ENCODE measurements at regions not wholly inside any gene's neighbourhood (a gene's known extent, or its start where the extent isn't known, plus 50 kb on each side); places are given as distances from the start of the nearest gene placed in this dataset.

DNA sequence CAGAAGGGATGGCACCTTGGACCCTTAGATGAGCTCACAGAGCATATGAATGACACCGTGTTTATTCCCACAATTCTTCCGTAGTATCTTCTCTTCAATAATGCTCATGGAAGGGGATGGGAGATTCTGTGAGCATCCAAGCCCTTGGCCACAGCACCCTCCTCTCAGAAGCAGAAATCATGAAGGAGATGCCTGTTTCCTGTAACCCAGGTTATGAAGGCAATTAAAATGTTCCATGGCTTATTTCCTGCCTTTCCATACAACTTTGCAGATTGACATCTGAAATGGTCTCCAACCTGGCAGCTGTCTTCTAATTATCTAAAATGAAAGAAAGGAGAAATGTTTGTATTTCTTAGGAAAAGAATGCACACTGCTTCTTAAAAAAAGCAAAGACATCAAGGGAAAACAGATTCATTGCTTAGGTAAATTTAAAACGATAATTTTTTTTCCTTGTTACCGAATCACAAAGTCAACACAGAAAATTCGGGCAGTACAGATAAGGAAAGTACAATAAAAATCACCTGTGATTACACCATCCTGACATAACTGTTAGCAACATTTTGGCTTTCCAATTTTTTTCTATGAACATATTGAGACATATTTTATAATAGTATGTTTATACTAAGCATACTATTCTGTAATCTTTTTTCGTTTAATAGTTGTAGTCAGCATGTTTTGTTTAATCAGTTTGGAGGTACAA lies 128.5 kb downstream of the SQOR start (continued):
- no peak for TF ChIP-seq SMAD5 (IDR thresholded peaks at IDR 0.05; ENCODE audit: low read depth)
- TF ChIP-seq TCF12 (IDR thresholded peaks at IDR 0.05; ENCODE audit: low read depth, low read length), result no peak
- TF ChIP-seq, protein P1, sequence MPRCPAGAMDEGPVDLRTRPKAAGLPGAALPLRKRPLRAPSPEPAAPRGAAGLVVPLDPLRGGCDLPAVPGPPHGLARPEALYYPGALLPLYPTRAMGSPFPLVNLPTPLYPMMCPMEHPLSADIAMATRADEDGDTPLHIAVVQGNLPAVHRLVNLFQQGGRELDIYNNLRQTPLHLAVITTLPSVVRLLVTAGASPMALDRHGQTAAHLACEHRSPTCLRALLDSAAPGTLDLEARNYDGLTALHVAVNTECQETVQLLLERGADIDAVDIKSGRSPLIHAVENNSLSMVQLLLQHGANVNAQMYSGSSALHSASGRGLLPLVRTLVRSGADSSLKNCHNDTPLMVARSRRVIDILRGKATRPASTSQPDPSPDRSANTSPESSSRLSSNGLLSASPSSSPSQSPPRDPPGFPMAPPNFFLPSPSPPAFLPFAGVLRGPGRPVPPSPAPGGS (IDR thresholded peaks at IDR 0.05; ENCODE audit: borderline replicate concordance, insufficient read depth, low read depth, low read length, poor library complexity, severe bottlenecking), result no peak
- no peak for TF ChIP-seq ZNF217 (IDR thresholded peaks at IDR 0.05)
- TF ChIP-seq, protein P2, sequence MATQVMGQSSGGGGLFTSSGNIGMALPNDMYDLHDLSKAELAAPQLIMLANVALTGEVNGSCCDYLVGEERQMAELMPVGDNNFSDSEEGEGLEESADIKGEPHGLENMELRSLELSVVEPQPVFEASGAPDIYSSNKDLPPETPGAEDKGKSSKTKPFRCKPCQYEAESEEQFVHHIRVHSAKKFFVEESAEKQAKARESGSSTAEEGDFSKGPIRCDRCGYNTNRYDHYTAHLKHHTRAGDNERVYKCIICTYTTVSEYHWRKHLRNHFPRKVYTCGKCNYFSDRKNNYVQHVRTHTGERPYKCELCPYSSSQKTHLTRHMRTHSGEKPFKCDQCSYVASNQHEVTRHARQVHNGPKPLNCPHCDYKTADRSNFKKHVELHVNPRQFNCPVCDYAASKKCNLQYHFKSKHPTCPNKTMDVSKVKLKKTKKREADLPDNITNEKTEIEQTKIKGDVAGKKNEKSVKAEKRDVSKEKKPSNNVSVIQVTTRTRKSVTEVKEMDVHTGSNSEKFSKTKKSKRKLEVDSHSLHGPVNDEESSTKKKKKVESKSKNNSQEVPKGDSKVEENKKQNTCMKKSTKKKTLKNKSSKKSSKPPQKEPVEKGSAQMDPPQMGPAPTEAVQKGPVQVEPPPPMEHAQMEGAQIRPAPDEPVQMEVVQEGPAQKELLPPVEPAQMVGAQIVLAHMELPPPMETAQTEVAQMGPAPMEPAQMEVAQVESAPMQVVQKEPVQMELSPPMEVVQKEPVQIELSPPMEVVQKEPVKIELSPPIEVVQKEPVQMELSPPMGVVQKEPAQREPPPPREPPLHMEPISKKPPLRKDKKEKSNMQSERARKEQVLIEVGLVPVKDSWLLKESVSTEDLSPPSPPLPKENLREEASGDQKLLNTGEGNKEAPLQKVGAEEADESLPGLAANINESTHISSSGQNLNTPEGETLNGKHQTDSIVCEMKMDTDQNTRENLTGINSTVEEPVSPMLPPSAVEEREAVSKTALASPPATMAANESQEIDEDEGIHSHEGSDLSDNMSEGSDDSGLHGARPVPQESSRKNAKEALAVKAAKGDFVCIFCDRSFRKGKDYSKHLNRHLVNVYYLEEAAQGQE (IDR thresholded peaks at IDR 0.05; ENCODE audit: low read depth, low read length), result no peak
- TF ChIP-seq ZNF274 (IDR thresholded peaks at IDR 0.05; ENCODE audit: insufficient read depth, insufficient read length), result no peak

DNA sequence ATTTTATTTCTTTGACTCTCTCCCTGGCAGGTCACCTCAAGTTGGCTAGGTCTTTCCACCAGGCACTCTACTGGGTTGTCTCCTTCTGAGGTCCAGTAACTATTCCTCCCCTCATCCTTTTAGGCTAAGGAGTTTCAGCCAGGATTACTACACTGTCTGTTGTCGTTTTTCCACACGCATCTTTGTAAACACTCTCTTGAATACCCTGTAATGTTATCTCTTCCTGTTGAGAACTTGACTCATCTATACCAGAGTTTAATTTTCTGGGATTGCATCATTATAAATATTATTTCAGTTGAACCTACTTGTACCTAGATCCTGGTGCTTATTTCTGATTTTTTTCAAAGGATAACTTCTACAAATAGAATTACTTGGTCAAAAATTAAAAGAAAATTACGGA lies 138.3 kb downstream of the SQOR start:
- H3K9me3 ChIP-seq (replicated peaks; ENCODE audit: control insufficient read depth, insufficient read depth, low read length), result no peaks in the 10 kb centered on the region
- H3K4me1 ChIP-seq (ENCODE audit: control insufficient read depth, insufficient read depth, low read length), result no peaks in the 10 kb centered on the region
- in situ Hi-C loops (cut with MboI), result no loop called here
- H3K27ac ChIP-seq (ENCODE audit: control insufficient read depth, insufficient read depth), result no peak overlapping the region
- 1% methylated on average over 3 of the region's 3 CpGs for WGBS (ENCODE audit: insufficient coverage, insufficient replicate concordance, low lambda C conversion rate, missing lambda C conversion rate)
- no peaks in the 10 kb centered on the region for H3K27me3 ChIP-seq (replicated peaks in 1 of 2; ENCODE audit: control insufficient read depth in 2 of 2, insufficient read depth in 2 of 2, low read length in 1 of 2)
- CTCF ChIA-PET, result no interaction called here
- POLR2A ChIA-PET, result no interaction called here
- ATAC-seq (no peak), DNase-seq (ENCODE audit: low read depth, low spot score) (no peak), FAIRE-seq (no peak)
- no peaks in the 10 kb centered on the region for H3K79me2 ChIP-seq (ENCODE audit: control insufficient read depth, insufficient read depth, low read length)
- intact Hi-C loops (cut with micrococcal nuclease; ENCODE audit: unreplicated experiment), result no loop called here
- no peak overlapping the region for H2AFZ ChIP-seq (ENCODE audit: control insufficient read depth, low read depth, low read length)
- TF ChIP-seq, protein P3, sequence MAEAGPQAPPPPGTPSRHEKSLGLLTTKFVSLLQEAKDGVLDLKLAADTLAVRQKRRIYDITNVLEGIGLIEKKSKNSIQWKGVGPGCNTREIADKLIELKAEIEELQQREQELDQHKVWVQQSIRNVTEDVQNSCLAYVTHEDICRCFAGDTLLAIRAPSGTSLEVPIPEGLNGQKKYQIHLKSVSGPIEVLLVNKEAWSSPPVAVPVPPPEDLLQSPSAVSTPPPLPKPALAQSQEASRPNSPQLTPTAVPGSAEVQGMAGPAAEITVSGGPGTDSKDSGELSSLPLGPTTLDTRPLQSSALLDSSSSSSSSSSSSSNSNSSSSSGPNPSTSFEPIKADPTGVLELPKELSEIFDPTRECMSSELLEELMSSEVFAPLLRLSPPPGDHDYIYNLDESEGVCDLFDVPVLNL (IDR thresholded peaks at IDR 0.05; ENCODE audit: low read depth, low read length), result no peak
- TF ChIP-seq RBBP5 (conservative IDR thresholded peaks at IDR 0.05), result no peak
- TF ChIP-seq MXI1 (IDR thresholded peaks at IDR 0.05; ENCODE audit: low read depth, low read length), result no peak
- TF ChIP-seq MYC (IDR thresholded peaks at IDR 0.05; ENCODE audit: insufficient read depth, insufficient read length, insufficient replicate concordance, low read length, severe bottlenecking), result no peak
- no peak for TF ChIP-seq CHD2 (IDR thresholded peaks at IDR 0.05; ENCODE audit: borderline replicate concordance, low read depth, low read length)
- no peak for TF ChIP-seq ETV6 (conservative IDR thresholded peaks at IDR 0.05 in 1 of 2, IDR thresholded peaks at IDR 0.05 in 1 of 2; ENCODE audit: borderline replicate concordance in 1 of 2, low read depth in 1 of 2)
- no peaks in the 10 kb centered on the region for H4K20me1 ChIP-seq (ENCODE audit: control insufficient read depth, insufficient read depth)
- no peak overlapping the region for H3K9ac ChIP-seq (ENCODE audit: control insufficient read depth, insufficient read depth, low read length)
- H3K36me3 ChIP-seq (ENCODE audit: control insufficient read depth in 2 of 2, insufficient read depth in 2 of 2, low read length in 1 of 2), result no peaks in the 10 kb centered on the region
- RAD21 ChIA-PET (ENCODE audit: unreplicated experiment), result no interaction called here
- SMC1A ChIA-PET (ENCODE audit: uncharacterized antibody, unreplicated experiment), result no interaction called here
- BruUV-seq (replicated peaks), result no TSS peak
- no peak overlapping the region for H3K4me2 ChIP-seq (ENCODE audit: control insufficient read depth, insufficient read depth)
- H3K4me3 ChIP-seq, result no peak overlapping the region

All from GM12878 (cell line).